Anterior cingulate cortex (tissue), 58 donors: ENCODE measurements at regions not wholly inside any gene's neighbourhood (a gene's known extent, or its start where the extent isn't known, plus 50 kb on each side); places are given as distances from the start of the nearest gene placed in this dataset.
"Not testable (repeated sequence)": the region's sequence is repeated elsewhere in the genome, so short reads cannot be mapped to it uniquely, and the experiment has no call there.

Experiments
- DNase-seq, 58 donors: peaks; one replicate each; lab custom pipeline; 2025; lab: John Stamatoyannopoulos, UW

GRCh38 chr11:80930038-80930437 lies 1489.2 kb upstream of the TENM4 start:
- DNase-seq, result no peak

GRCh38 chr11:80929031-80929805 lies 1488.4 kb upstream of the TENM4 start:
- no peak for DNase-seq

- no peak for DNase-seq
Measured at GRCh38 chr11:80925321-80925720, 1484.5 kb upstream of the TENM4 start.

- DNase-seq, result not testable (repeated sequence)
Measured at GRCh38 chr11:80921310-80921709, 1480.5 kb upstream of the TENM4 start.

- no peak for DNase-seq
Measured at GRCh38 chr11:80916173-80916798, 1475.5 kb upstream of the TENM4 start.

- DNase-seq, result no peak
Measured at GRCh38 chr11:80914311-80914710, 1473.5 kb upstream of the TENM4 start.

- DNase-seq, result no peak
Measured at GRCh38 chr11:80911666-80912065, 1470.8 kb upstream of the TENM4 start.

- no peak for DNase-seq
Measured at GRCh38 chr11:80900265-80900664, 1459.4 kb upstream of the TENM4 start.

GRCh38 chr11:80899381-80899780 lies 1458.6 kb upstream of the TENM4 start:
- DNase-seq, result peak in 2 of 58 donors; percentile 5 to 10

- DNase-seq, result no peak
Measured at GRCh38 chr11:80898910-80899309, 1458.1 kb upstream of the TENM4 start.

- no peak for DNase-seq
Measured at GRCh38 chr11:80886684-80887083, 1445.9 kb upstream of the TENM4 start.

GRCh38 chr11:80873310-80873999 lies 1432.6 kb upstream of the TENM4 start:
- DNase-seq, result no peak

GRCh38 chr11:80872116-80872728 lies 1431.4 kb upstream of the TENM4 start:
- DNase-seq, result no peak

- DNase-seq, result no peak
Measured at GRCh38 chr11:80868831-80869230, 1428.0 kb upstream of the TENM4 start.

- no peak for DNase-seq
Measured at GRCh38 chr11:80862011-80862410, 1421.2 kb upstream of the TENM4 start.

- no peak for DNase-seq
Measured at GRCh38 chr11:80861193-80861592, 1420.4 kb upstream of the TENM4 start.

- no peak for DNase-seq
Measured at GRCh38 chr11:80860632-80861031, 1419.8 kb upstream of the TENM4 start.

GRCh38 chr11:80856066-80856465 lies 1415.2 kb upstream of the TENM4 start:
- DNase-seq, result no peak

- DNase-seq, result no peak
Measured at GRCh38 chr11:80855426-80855825, 1414.6 kb upstream of the TENM4 start.

- no peak for DNase-seq
Measured at GRCh38 chr11:80849253-80849652, 1408.4 kb upstream of the TENM4 start.

- no peak for DNase-seq
Measured at GRCh38 chr11:80846979-80847378, 1406.1 kb upstream of the TENM4 start.
